ENCODE measurements at regions not wholly inside any gene's neighbourhood (a gene's known extent, or its start where the extent isn't known, plus 50 kb on each side); places are given as distances from the start of the nearest gene placed in this dataset.

DNA sequence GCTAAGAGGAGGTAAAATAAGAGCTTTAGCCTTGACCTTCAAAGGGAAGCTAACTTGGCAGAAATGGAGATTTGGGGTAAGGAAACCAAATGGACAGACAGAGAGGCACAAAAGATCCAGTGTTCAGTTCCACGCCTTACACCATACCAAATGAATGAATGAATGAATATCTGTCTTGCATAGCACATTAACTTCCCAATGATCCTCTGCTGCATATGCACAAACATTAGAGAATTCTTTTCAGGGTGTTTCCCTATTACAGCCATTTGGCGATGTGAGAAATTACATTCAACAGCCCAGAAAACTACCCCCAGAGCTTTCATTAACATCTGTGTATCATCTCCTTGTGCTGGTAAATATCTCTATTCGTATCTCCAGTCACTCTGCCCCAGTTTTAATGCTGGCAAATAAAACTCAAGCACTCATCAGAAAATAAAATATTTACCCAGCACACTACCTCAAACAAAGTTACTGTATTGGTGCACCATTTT is 1056.2 kb downstream of the SORCS3 start:
- H4K91ac ChIP-seq (replicated peaks; ENCODE audit: insufficient read length, low read length), result no peak overlapping the region
- H3K18ac ChIP-seq (ENCODE audit: extremely low read depth, low read length), result no peak overlapping the region
- no peak overlapping the region for H2AFZ ChIP-seq (ENCODE audit: low read length)
- no peak overlapping the region for H2AK5ac ChIP-seq (ENCODE audit: low read depth, low read length)
- H4K20me1 ChIP-seq (replicated peaks in 1 of 2; ENCODE audit: control insufficient read depth in 1 of 2, insufficient read depth in 2 of 2, low read length in 2 of 2), result peaks cover 0 to 1% of the 10 kb centered on the region in 2 experiments
- H3K4me1 ChIP-seq (replicated peaks in 1 of 4; ENCODE audit: control insufficient read depth in 3 of 4, insufficient read depth in 4 of 4, low read length in 3 of 4), result peaks cover 0 to 9% (median 3%) of the 10 kb centered on the region in 4 experiments; a peak in 4 of 7 replicates
- no peak overlapping the region for H3K9ac ChIP-seq (replicated peaks in 1 of 4; ENCODE audit: extremely low read depth in 1 of 4, low read depth in 3 of 4, low read length in 3 of 4)
- H3K9me3 ChIP-seq (ENCODE audit: insufficient read depth in 2 of 2, low read depth in 1 of 2, low read length in 1 of 2), result no peaks in the 10 kb centered on the region
- H2BK5ac ChIP-seq (ENCODE audit: low read depth, low read length), result no peak overlapping the region
- no peak overlapping the region for H2BK12ac ChIP-seq (ENCODE audit: low read depth, low read length)
- H3K14ac ChIP-seq (ENCODE audit: insufficient read length), result no peak overlapping the region
- H3K56ac ChIP-seq (replicated peaks; ENCODE audit: insufficient read length, low read depth, low read length), result no peak overlapping the region
- no peaks in the 10 kb centered on the region for H3K79me2 ChIP-seq (ENCODE audit: control insufficient read depth in 1 of 2, insufficient read depth in 2 of 2, low read length in 2 of 2)
- POLR2A ChIA-PET (ENCODE audit: partially characterized antibody), result no interaction called here
- no peak overlapping the region for H2BK120ac ChIP-seq (replicated peaks; ENCODE audit: low read depth, low read length)
- no peak overlapping the region for H2BK20ac ChIP-seq (ENCODE audit: low read length)
- CTCF ChIA-PET (ENCODE audit: partially characterized antibody), result interaction anchor here (1.2 to 1.4 kb wide), 3 partner anchors 38 to 633 kb away, joined by 3 to 6 read pairs (median 3); no protein-coding TSS in a partner anchor
- H3K4me3 ChIP-seq (ENCODE audit: extremely low read depth in 1 of 4, insufficient read depth in 2 of 4, low read depth in 3 of 4, low read length in 4 of 4), result no peak overlapping the region
- H3K23me2 ChIP-seq (ENCODE audit: low read depth, low read length), result no peaks in the 10 kb centered on the region
- no peaks in the 10 kb centered on the region for H3K36me3 ChIP-seq (ENCODE audit: control insufficient read depth in 2 of 4, insufficient read depth in 4 of 4, low read length in 3 of 4)
- peaks cover 1 to 12% (median 11%) of the 10 kb centered on the region in 4 experiments; a peak in 5 of 7 replicates for H3K27me3 ChIP-seq (replicated peaks in 1 of 4; ENCODE audit: control insufficient read depth in 3 of 4, extremely low read depth in 1 of 4, insufficient read depth in 3 of 4, low read length in 3 of 4)
- no peak overlapping the region for H4K5ac ChIP-seq (ENCODE audit: insufficient read length, low read depth, low read length)
- H2BK15ac ChIP-seq (ENCODE audit: low read length), result no peak overlapping the region
- no peak overlapping the region for H3K4me2 ChIP-seq (ENCODE audit: insufficient read depth in 1 of 2, low read depth in 2 of 2, low read length in 2 of 2)
- no peak overlapping the region for H3K4ac ChIP-seq (replicated peaks; ENCODE audit: insufficient read length, low read depth, low read length)
- DNase-seq (ENCODE audit: low read depth in 1 of 2, low spot score in 2 of 2), result no peak
- H4K8ac ChIP-seq (ENCODE audit: extremely low read depth, insufficient read depth, low read length), result no peak overlapping the region
- no peaks in the 10 kb centered on the region for H3K79me1 ChIP-seq (ENCODE audit: low read depth, low read length)
- WGBS, 2 experiments (ENCODE audit: extremely low coverage in 1 of 2, insufficient coverage in 1 of 2, insufficient read length in 1 of 2, insufficient replicate concordance in 2 of 2, low coverage in 1 of 2, low lambda C conversion rate in 2 of 2, missing lambda C conversion rate in 1 of 2), result 83% methylated on average over 3 of the region's 3 CpGs; no CpG with 5 or more reads in 1 of the 2 experiments
- FAIRE-seq, result no peak
- no peak overlapping the region for H3K27ac ChIP-seq (ENCODE audit: low read depth, low read length)
- H3K23ac ChIP-seq (ENCODE audit: insufficient read length), result no peak overlapping the region
- no peak for TF ChIP-seq CTBP2 (IDR thresholded peaks at IDR 0.05; ENCODE audit: borderline replicate concordance, insufficient read depth, insufficient read length, low read length)
- no peak for TF ChIP-seq CREB1 (IDR thresholded peaks at IDR 0.05)
- no peak for TF ChIP-seq SUZ12 (IDR thresholded peaks at IDR 0.05; ENCODE audit: low read length)
- no peak for TF ChIP-seq PHF8 (conservative IDR thresholded peaks at IDR 0.05; ENCODE audit: low read depth, low read length)
- no peak for TF ChIP-seq YY1 (IDR thresholded peaks at IDR 0.05; ENCODE audit: low read depth, low read length)
- TF ChIP-seq SP4 (IDR thresholded peaks at IDR 0.05; ENCODE audit: low read length), result no peak
- no peak for TF ChIP-seq NANOG (IDR thresholded peaks at IDR 0.05; ENCODE audit: insufficient read depth, low read depth, low read length, poor library complexity, severe bottlenecking)
- TF ChIP-seq, protein P1, sequence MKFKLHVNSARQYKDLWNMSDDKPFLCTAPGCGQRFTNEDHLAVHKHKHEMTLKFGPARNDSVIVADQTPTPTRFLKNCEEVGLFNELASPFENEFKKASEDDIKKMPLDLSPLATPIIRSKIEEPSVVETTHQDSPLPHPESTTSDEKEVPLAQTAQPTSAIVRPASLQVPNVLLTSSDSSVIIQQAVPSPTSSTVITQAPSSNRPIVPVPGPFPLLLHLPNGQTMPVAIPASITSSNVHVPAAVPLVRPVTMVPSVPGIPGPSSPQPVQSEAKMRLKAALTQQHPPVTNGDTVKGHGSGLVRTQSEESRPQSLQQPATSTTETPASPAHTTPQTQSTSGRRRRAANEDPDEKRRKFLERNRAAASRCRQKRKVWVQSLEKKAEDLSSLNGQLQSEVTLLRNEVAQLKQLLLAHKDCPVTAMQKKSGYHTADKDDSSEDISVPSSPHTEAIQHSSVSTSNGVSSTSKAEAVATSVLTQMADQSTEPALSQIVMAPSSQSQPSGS (IDR thresholded peaks at IDR 0.05; ENCODE audit: low read length), result no peak
- TF ChIP-seq POLR2A (IDR thresholded peaks at IDR 0.05; ENCODE audit: control extremely low read depth in 1 of 2, low read depth in 2 of 2, low read length in 2 of 2), result no peak
- TF ChIP-seq SP1 (IDR thresholded peaks at IDR 0.05; ENCODE audit: low read depth, low read length), result no peak
- TF ChIP-seq SIX5 (IDR thresholded peaks at IDR 0.05; ENCODE audit: low read depth, low read length), result no peak
- TF ChIP-seq RBBP5 (IDR thresholded peaks at IDR 0.05; ENCODE audit: borderline replicate concordance, low read depth, low read length), result no peak
- no peak for TF ChIP-seq HDAC6 (IDR thresholded peaks at IDR 0.05; ENCODE audit: low read depth, low read length)
- no peak for TF ChIP-seq KDM1A (IDR thresholded peaks at IDR 0.05; ENCODE audit: borderline replicate concordance, low read length)
